SU-DHL-6 (cell line): ENCODE measurements at regions not wholly inside any gene's neighbourhood (a gene's known extent, or its start where the extent isn't known, plus 50 kb on each side); places are given as distances from the start of the nearest gene placed in this dataset.

ENCODE experiments used
- EZH2phosphoT487 ChIP-seq: fragments of 200-600 bp; sonication (generic), shearing (Covaris generic); conservative IDR thresholded peaks from 2 replicates; pipeline ENCODE4 v1.6.1; 2018; ENCODE audit warnings: mild to moderate bottlenecking, antibody characterized with exemption, low read length, moderate library complexity, mixed read lengths
- TF ChIP-seq, protein P1 (sequence below): fragments of 200-600 bp; sonication (generic); IDR thresholded peaks from one replicate; pipeline ENCODE4 v1.5.1; 2017; ENCODE audit warnings: antibody characterized with exemption, mild to moderate bottlenecking, low read length, moderate library complexity; ENCODE audit not compliant: insufficient read depth, poor library complexity, severe bottlenecking

- TF ChIP-seq, protein P1, sequence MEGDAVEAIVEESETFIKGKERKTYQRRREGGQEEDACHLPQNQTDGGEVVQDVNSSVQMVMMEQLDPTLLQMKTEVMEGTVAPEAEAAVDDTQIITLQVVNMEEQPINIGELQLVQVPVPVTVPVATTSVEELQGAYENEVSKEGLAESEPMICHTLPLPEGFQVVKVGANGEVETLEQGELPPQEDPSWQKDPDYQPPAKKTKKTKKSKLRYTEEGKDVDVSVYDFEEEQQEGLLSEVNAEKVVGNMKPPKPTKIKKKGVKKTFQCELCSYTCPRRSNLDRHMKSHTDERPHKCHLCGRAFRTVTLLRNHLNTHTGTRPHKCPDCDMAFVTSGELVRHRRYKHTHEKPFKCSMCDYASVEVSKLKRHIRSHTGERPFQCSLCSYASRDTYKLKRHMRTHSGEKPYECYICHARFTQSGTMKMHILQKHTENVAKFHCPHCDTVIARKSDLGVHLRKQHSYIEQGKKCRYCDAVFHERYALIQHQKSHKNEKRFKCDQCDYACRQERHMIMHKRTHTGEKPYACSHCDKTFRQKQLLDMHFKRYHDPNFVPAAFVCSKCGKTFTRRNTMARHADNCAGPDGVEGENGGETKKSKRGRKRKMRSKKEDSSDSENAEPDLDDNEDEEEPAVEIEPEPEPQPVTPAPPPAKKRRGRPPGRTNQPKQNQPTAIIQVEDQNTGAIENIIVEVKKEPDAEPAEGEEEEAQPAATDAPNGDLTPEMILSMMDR = no peak
- no peak for TF ChIP-seq EZH2phosphoT487
Observed at GRCh38 chr5:53180991-53181390, 71.4 kb upstream of the MOCS2 start.
